SU-DHL-6 (cell line): ENCODE measurements at regions not wholly inside any gene's neighbourhood (a gene's known extent, or its start where the extent isn't known, plus 50 kb on each side); places are given as distances from the start of the nearest gene placed in this dataset.

Source experiments
- H2AFZ ChIP-seq: fragments of 200-600 bp; sonication (generic); 2 replicates; pipeline ENCODE4 v1.6.1; 2014; ENCODE audit warnings: low read depth, mild to moderate bottlenecking, moderate library complexity, mixed read lengths, antibody characterized with exemption, low read length; ENCODE audit not compliant: severe bottlenecking
- H3F3A ChIP-seq: fragments of 200-600 bp; shearing (Covaris generic); 2 replicates; pipeline ENCODE4 v1.6.0; 2016; ENCODE audit warnings: antibody characterized with exemption, mild to moderate bottlenecking; ENCODE audit not compliant: insufficient read depth
- H3K27ac ChIP-seq: fragments of 200-600 bp; sonication (generic); 2 replicates; pipeline ENCODE4 v1.5.1; 2016; ENCODE audit warnings: low read depth, mild to moderate bottlenecking, low read length, moderate library complexity, mixed read lengths
- H3K27me3 ChIP-seq: fragments of 200-600 bp; sonication (generic), shearing (Covaris generic); 2 replicates; pipeline ENCODE4 v1.6.0; 2014; ENCODE audit warnings: mild to moderate bottlenecking, low read length
- H3K36me3 ChIP-seq: fragments of 200-600 bp; sonication (generic); 2 replicates; pipeline ENCODE4 v1.6.1; 2014; ENCODE audit warnings: mild to moderate bottlenecking, low read length, mixed read lengths
- H3K4me2 ChIP-seq: fragments of 300-600, 200-600 bp; shearing (Covaris generic), sonication (generic); 2 replicates; pipeline ENCODE4 v1.6.0; 2014; ENCODE audit warnings: low read length, low read depth, mild to moderate bottlenecking; ENCODE audit not compliant: poor library complexity, severe bottlenecking
- H3K4me3 ChIP-seq: fragments of 200-600 bp; sonication (generic); 2 replicates; pipeline ENCODE4 v1.5.1; 2014; ENCODE audit warnings: antibody characterized with exemption, low read length, mild to moderate bottlenecking, mixed read lengths; ENCODE audit not compliant: insufficient read depth, poor library complexity, severe bottlenecking
- H3K79me2 ChIP-seq: fragments of 200-600 bp; sonication (generic); 2 replicates; pipeline ENCODE4 v1.6.1; 2014; ENCODE audit warnings: mild to moderate bottlenecking, low read length, moderate library complexity; ENCODE audit not compliant: insufficient read depth
- H3K9ac ChIP-seq: fragments of 200-600 bp; sonication (generic); 2 replicates; pipeline ENCODE4 v1.7.0; 2014; ENCODE audit warnings: mild to moderate bottlenecking, low read length
- H3K9me2 ChIP-seq: fragments of 200-600 bp; sonication (generic); replicated peaks from 2 replicates; pipeline ENCODE4 v1.6.1; 2014; ENCODE audit warnings: low read length; ENCODE audit not compliant: insufficient read depth
- H3K9me3 ChIP-seq: fragments of 200-600 bp; sonication (generic); 2 replicates; pipeline ENCODE4 v1.6.1; 2014; ENCODE audit warnings: low read length, mixed read lengths; ENCODE audit not compliant: insufficient read depth
- H4K20me1 ChIP-seq: fragments of 200-600 bp; sonication (generic); 2 replicates; pipeline ENCODE4 v1.6.1; 2014; ENCODE audit warnings: low read depth, mild to moderate bottlenecking, antibody characterized with exemption, low read length, moderate library complexity, mixed read lengths
- CTCF ChIP-seq: fragments of 200-600 bp; sonication (generic); IDR thresholded peaks from one replicate; pipeline ENCODE4 v1.5.1; 2017; ENCODE audit warnings: antibody characterized with exemption, mild to moderate bottlenecking, low read length, moderate library complexity; ENCODE audit not compliant: insufficient read depth, poor library complexity, severe bottlenecking
- EZH2phosphoT487 ChIP-seq: fragments of 200-600 bp; sonication (generic), shearing (Covaris generic); conservative IDR thresholded peaks from 2 replicates; pipeline ENCODE4 v1.6.1; 2018; ENCODE audit warnings: mild to moderate bottlenecking, antibody characterized with exemption, low read length, moderate library complexity, mixed read lengths

DNA sequence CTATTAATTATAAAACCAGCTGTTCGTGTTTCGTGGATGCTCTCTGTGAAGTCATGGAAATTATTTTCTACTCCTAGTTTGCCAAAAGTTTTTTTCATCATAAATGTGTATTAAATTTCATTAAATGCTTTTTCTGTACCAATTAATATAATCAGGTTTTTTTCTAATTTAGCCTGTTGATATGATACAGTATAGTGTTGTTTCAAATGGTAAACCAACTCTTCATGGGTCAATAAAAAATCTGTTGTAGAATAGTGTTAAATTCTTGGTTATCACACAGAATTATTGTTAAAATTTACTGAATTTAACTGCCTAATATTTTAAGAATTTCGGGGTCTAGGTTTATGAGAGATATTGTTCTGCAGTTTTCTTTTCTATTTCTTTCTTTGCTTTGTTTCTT, 505.9 kb upstream of the MANEA start:
- no peak overlapping the region for H3K9ac ChIP-seq
- no peaks in the 10 kb centered on the region for H3K36me3 ChIP-seq
- H3K9me3 ChIP-seq = no peaks in the 10 kb centered on the region
- no peak overlapping the region for H2AFZ ChIP-seq
- H3K27me3 ChIP-seq = no peaks in the 10 kb centered on the region
- H3K9me2 ChIP-seq = no peaks in the 10 kb centered on the region
- TF ChIP-seq CTCF = no peak
- no peaks in the 10 kb centered on the region for H3K79me2 ChIP-seq
- H3F3A ChIP-seq = no peaks in the 10 kb centered on the region
- H4K20me1 ChIP-seq = no peaks in the 10 kb centered on the region
- no peak overlapping the region for H3K4me2 ChIP-seq
- H3K27ac ChIP-seq = no peak overlapping the region
- H3K4me3 ChIP-seq = no peak overlapping the region

- Histone ChIP-seq H3K4me3 (no peak overlapping the region), H3K4me2 (no peak overlapping the region), H3K9ac (no peak overlapping the region), H4K20me1 (no peaks in the 10 kb centered on the region), H2AFZ (no peak overlapping the region), H3K79me2 (no peaks in the 10 kb centered on the region), H3K36me3 (no peaks in the 10 kb centered on the region), H3K27me3 (no peaks in the 10 kb centered on the region), H3K9me2 (no peaks in the 10 kb centered on the region), H3K27ac (no peak overlapping the region), H3F3A (no peaks in the 10 kb centered on the region), H3K9me3 (no peaks in the 10 kb centered on the region)
- no peak for TF ChIP-seq CTCF
- TF ChIP-seq EZH2phosphoT487 = no peak
These were observed 498.9 kb upstream of the MANEA start for GRCh38 chr6:95078457-95078856.

- TF ChIP-seq EZH2phosphoT487 (no peak), CTCF (no peak)
- Histone ChIP-seq H3K27ac (no peak overlapping the region), H3F3A (no peaks in the 10 kb centered on the region), H3K9me3 (no peaks in the 10 kb centered on the region), H3K79me2 (no peaks in the 10 kb centered on the region), H3K36me3 (no peaks in the 10 kb centered on the region), H3K9ac (no peak overlapping the region), H3K4me3 (no peak overlapping the region), H3K27me3 (no peaks in the 10 kb centered on the region), H3K4me2 (no peak overlapping the region), H3K9me2 (no peaks in the 10 kb centered on the region), H4K20me1 (no peaks in the 10 kb centered on the region), H2AFZ (no peak overlapping the region)
These were observed 496.1 kb upstream of the MANEA start for GRCh38 chr6:95081231-95081630.

- H3K36me3 ChIP-seq = no peaks in the 10 kb centered on the region
- H3K79me2 ChIP-seq = no peaks in the 10 kb centered on the region
- H3K4me2 ChIP-seq = no peak overlapping the region
- H3F3A ChIP-seq = no peaks in the 10 kb centered on the region
- TF ChIP-seq CTCF = no peak
- no peak for TF ChIP-seq EZH2phosphoT487
- H3K9me2 ChIP-seq = no peaks in the 10 kb centered on the region
- no peaks in the 10 kb centered on the region for H3K9me3 ChIP-seq
- H2AFZ ChIP-seq = no peak overlapping the region
- no peaks in the 10 kb centered on the region for H4K20me1 ChIP-seq
- H3K27me3 ChIP-seq = no peaks in the 10 kb centered on the region
- H3K4me3 ChIP-seq = no peak overlapping the region
- no peak overlapping the region for H3K27ac ChIP-seq
- H3K9ac ChIP-seq = no peak overlapping the region
These were observed 495.4 kb upstream of the MANEA start for GRCh38 chr6:95081949-95082348.
